Keratinocyte (primary cell): ENCODE measurements at regions not wholly inside any gene's neighbourhood (a gene's known extent, or its start where the extent isn't known, plus 50 kb on each side); places are given as distances from the start of the nearest gene placed in this dataset.

Source experiments
- EZH2 ChIP-seq: IDR thresholded peaks from one replicate; pipeline ENCODE4 v1.6.1; 2012; ENCODE audit warnings: inconsistent platforms, mild to moderate bottlenecking, low read length, moderate library complexity
- TF ChIP-seq, protein P1 (sequence below), 3 experiments: IDR thresholded peaks in 1 of 3; conservative IDR thresholded peaks in 1 of 3; optimal IDR thresholded peaks in 1 of 3; 2 replicates in 2 of 3; 3 replicates in 1 of 3; pipeline versions ENCODE3 to v1.5.1; 2011; ENCODE audit warnings: low read length in 3 of 3, mild to moderate bottlenecking in 3 of 3, moderate library complexity in 2 of 3, control low read depth in 1 of 3, inconsistent platforms in 1 of 3; ENCODE audit not compliant: insufficient read depth in 2 of 3; ENCODE audit errors: extremely low read depth in 1 of 3

DNA sequence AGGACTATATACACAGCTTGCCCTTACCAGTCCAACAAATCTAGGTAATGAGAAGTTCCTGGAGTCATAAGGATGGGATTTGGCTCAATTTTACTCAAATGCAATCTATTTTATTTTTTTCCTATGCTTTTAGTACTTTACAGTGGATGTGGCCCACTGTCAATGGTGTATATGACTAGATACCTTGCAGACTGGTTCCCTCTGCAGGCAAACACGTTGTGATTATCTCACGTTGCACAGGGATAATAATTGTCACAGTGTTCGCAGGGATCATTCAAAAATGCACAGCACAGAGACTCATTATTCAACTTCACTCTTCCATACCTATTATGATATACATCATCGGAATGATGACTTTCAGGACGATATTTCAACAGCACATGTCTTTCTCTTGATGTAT is 359.7 kb downstream of the MBD2 start:
- TF ChIP-seq EZH2: no peak
- TF ChIP-seq, protein P1, sequence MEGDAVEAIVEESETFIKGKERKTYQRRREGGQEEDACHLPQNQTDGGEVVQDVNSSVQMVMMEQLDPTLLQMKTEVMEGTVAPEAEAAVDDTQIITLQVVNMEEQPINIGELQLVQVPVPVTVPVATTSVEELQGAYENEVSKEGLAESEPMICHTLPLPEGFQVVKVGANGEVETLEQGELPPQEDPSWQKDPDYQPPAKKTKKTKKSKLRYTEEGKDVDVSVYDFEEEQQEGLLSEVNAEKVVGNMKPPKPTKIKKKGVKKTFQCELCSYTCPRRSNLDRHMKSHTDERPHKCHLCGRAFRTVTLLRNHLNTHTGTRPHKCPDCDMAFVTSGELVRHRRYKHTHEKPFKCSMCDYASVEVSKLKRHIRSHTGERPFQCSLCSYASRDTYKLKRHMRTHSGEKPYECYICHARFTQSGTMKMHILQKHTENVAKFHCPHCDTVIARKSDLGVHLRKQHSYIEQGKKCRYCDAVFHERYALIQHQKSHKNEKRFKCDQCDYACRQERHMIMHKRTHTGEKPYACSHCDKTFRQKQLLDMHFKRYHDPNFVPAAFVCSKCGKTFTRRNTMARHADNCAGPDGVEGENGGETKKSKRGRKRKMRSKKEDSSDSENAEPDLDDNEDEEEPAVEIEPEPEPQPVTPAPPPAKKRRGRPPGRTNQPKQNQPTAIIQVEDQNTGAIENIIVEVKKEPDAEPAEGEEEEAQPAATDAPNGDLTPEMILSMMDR (optimal IDR thresholded peaks at IDR 0.05 in 1 of 3, IDR thresholded peaks at IDR 0.05 in 1 of 3, conservative IDR thresholded peaks at IDR 0.05 in 1 of 3; ENCODE audit: extremely low read depth in 1 of 3, insufficient read depth in 2 of 3, low read length in 3 of 3): peak in 1 of 3 experiments; percentile 56
